SU-DHL-6 (cell line): ENCODE measurements at regions not wholly inside any gene's neighbourhood (a gene's known extent, or its start where the extent isn't known, plus 50 kb on each side); places are given as distances from the start of the nearest gene placed in this dataset.

ENCODE experiments used
- H2AFZ ChIP-seq: fragments of 200-600 bp; sonication (generic); 2 replicates; pipeline ENCODE4 v1.6.1; 2014; ENCODE audit warnings: low read depth, mild to moderate bottlenecking, moderate library complexity, mixed read lengths, antibody characterized with exemption, low read length; ENCODE audit not compliant: severe bottlenecking
- H3F3A ChIP-seq: fragments of 200-600 bp; shearing (Covaris generic); 2 replicates; pipeline ENCODE4 v1.6.0; 2016; ENCODE audit warnings: antibody characterized with exemption, mild to moderate bottlenecking; ENCODE audit not compliant: insufficient read depth
- H3K27ac ChIP-seq: fragments of 200-600 bp; sonication (generic); 2 replicates; pipeline ENCODE4 v1.5.1; 2016; ENCODE audit warnings: low read depth, mild to moderate bottlenecking, low read length, moderate library complexity, mixed read lengths
- H3K27me3 ChIP-seq: fragments of 200-600 bp; sonication (generic), shearing (Covaris generic); 2 replicates; pipeline ENCODE4 v1.6.0; 2014; ENCODE audit warnings: mild to moderate bottlenecking, low read length
- H3K36me3 ChIP-seq: fragments of 200-600 bp; sonication (generic); 2 replicates; pipeline ENCODE4 v1.6.1; 2014; ENCODE audit warnings: mild to moderate bottlenecking, low read length, mixed read lengths
- H3K4me2 ChIP-seq: fragments of 300-600, 200-600 bp; shearing (Covaris generic), sonication (generic); 2 replicates; pipeline ENCODE4 v1.6.0; 2014; ENCODE audit warnings: low read length, low read depth, mild to moderate bottlenecking; ENCODE audit not compliant: poor library complexity, severe bottlenecking
- H3K4me3 ChIP-seq: fragments of 200-600 bp; sonication (generic); 2 replicates; pipeline ENCODE4 v1.5.1; 2014; ENCODE audit warnings: antibody characterized with exemption, low read length, mild to moderate bottlenecking, mixed read lengths; ENCODE audit not compliant: insufficient read depth, poor library complexity, severe bottlenecking
- H3K79me2 ChIP-seq: fragments of 200-600 bp; sonication (generic); 2 replicates; pipeline ENCODE4 v1.6.1; 2014; ENCODE audit warnings: mild to moderate bottlenecking, low read length, moderate library complexity; ENCODE audit not compliant: insufficient read depth
- H3K9ac ChIP-seq: fragments of 200-600 bp; sonication (generic); 2 replicates; pipeline ENCODE4 v1.7.0; 2014; ENCODE audit warnings: mild to moderate bottlenecking, low read length
- H3K9me2 ChIP-seq: fragments of 200-600 bp; sonication (generic); replicated peaks from 2 replicates; pipeline ENCODE4 v1.6.1; 2014; ENCODE audit warnings: low read length; ENCODE audit not compliant: insufficient read depth
- H3K9me3 ChIP-seq: fragments of 200-600 bp; sonication (generic); 2 replicates; pipeline ENCODE4 v1.6.1; 2014; ENCODE audit warnings: low read length, mixed read lengths; ENCODE audit not compliant: insufficient read depth
- H4K20me1 ChIP-seq: fragments of 200-600 bp; sonication (generic); 2 replicates; pipeline ENCODE4 v1.6.1; 2014; ENCODE audit warnings: low read depth, mild to moderate bottlenecking, antibody characterized with exemption, low read length, moderate library complexity, mixed read lengths
- EZH2phosphoT487 ChIP-seq: fragments of 200-600 bp; sonication (generic), shearing (Covaris generic); conservative IDR thresholded peaks from 2 replicates; pipeline ENCODE4 v1.6.1; 2018; ENCODE audit warnings: mild to moderate bottlenecking, antibody characterized with exemption, low read length, moderate library complexity, mixed read lengths
- TF ChIP-seq, protein P1 (sequence below): fragments of 200-600 bp; sonication (generic); IDR thresholded peaks from one replicate; pipeline ENCODE4 v1.5.1; 2017; ENCODE audit warnings: antibody characterized with exemption, mild to moderate bottlenecking, low read length, moderate library complexity; ENCODE audit not compliant: insufficient read depth, poor library complexity, severe bottlenecking

DNA sequence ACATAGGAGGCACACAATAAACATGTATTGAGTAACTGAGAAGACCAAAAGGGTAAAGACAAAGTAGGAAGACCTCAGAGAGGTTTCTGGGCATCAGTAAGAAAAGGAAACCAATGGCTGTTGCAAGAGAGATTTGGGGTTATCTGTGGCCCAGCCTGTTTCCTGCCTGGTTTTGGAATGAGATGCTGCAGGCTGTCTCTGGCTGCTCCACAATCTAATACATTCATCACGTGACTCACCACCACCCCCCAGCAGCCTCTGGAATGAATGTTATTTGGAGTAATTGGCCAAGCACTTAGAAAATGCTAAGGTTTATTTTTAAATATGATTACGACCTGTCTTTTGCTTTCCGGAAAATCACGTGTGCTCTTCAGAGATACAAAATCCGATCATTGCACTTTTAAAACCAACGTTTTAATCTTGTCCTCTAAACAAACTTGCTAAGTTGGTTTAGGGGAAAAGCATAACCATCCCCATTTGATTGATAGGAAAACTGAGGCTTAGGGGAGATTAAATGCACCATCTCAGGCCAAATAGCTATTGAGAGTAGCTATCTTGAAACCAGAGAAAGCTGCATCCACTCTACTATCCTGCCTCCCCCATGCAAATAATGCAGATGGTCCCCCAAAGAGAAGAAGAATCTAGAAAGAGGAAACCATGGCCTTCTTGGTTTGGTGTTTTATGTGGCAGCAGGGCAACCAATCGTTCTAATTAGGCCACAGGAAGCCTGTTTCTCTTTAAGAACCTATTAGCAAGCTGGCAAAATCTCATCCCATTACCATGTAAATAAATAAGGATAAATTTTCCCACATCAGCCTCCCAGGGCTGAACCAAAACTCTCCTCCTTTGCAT, 151.8 kb upstream of the ADRA1B start:
- H2AFZ ChIP-seq, result no peak overlapping the region
- H3K9me2 ChIP-seq, result no peaks in the 10 kb centered on the region
- H3K9me3 ChIP-seq, result no peaks in the 10 kb centered on the region
- no peak overlapping the region for H3K9ac ChIP-seq
- no peak for TF ChIP-seq EZH2phosphoT487
- TF ChIP-seq, protein P1, sequence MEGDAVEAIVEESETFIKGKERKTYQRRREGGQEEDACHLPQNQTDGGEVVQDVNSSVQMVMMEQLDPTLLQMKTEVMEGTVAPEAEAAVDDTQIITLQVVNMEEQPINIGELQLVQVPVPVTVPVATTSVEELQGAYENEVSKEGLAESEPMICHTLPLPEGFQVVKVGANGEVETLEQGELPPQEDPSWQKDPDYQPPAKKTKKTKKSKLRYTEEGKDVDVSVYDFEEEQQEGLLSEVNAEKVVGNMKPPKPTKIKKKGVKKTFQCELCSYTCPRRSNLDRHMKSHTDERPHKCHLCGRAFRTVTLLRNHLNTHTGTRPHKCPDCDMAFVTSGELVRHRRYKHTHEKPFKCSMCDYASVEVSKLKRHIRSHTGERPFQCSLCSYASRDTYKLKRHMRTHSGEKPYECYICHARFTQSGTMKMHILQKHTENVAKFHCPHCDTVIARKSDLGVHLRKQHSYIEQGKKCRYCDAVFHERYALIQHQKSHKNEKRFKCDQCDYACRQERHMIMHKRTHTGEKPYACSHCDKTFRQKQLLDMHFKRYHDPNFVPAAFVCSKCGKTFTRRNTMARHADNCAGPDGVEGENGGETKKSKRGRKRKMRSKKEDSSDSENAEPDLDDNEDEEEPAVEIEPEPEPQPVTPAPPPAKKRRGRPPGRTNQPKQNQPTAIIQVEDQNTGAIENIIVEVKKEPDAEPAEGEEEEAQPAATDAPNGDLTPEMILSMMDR, result no peak
- no peak overlapping the region for H3K4me2 ChIP-seq
- H3K4me3 ChIP-seq, result no peak overlapping the region
- H4K20me1 ChIP-seq, result no peaks in the 10 kb centered on the region
- no peaks in the 10 kb centered on the region for H3F3A ChIP-seq
- H3K27ac ChIP-seq, result no peak overlapping the region
- H3K79me2 ChIP-seq, result no peaks in the 10 kb centered on the region
- no peaks in the 10 kb centered on the region for H3K27me3 ChIP-seq
- H3K36me3 ChIP-seq, result no peaks in the 10 kb centered on the region

DNA sequence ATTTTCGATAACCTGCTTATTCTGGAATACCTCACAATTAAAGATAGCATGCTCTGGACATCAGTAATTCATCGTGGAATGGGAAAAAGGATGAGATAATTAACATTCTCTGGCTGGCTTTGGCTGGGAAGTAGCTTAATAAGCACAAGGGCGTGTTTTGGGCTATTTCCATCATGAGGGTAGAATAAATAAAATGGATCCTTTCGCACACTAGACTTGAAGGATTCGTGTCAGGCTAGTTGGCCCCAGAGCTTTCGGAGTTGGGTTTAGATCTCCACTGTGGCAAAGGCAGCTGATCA, 151.2 kb upstream of the ADRA1B start:
- H3K9me2 ChIP-seq, result no peaks in the 10 kb centered on the region
- H3F3A ChIP-seq, result no peaks in the 10 kb centered on the region
- TF ChIP-seq, protein P1, result no peak
- no peak for TF ChIP-seq EZH2phosphoT487
- no peak overlapping the region for H3K4me3 ChIP-seq
- no peaks in the 10 kb centered on the region for H3K79me2 ChIP-seq
- no peak overlapping the region for H3K27ac ChIP-seq
- H3K9me3 ChIP-seq, result no peaks in the 10 kb centered on the region
- H4K20me1 ChIP-seq, result no peaks in the 10 kb centered on the region
- no peaks in the 10 kb centered on the region for H3K27me3 ChIP-seq
- H3K4me2 ChIP-seq, result no peak overlapping the region
- H2AFZ ChIP-seq, result no peak overlapping the region
- no peak overlapping the region for H3K9ac ChIP-seq
- no peaks in the 10 kb centered on the region for H3K36me3 ChIP-seq

DNA sequence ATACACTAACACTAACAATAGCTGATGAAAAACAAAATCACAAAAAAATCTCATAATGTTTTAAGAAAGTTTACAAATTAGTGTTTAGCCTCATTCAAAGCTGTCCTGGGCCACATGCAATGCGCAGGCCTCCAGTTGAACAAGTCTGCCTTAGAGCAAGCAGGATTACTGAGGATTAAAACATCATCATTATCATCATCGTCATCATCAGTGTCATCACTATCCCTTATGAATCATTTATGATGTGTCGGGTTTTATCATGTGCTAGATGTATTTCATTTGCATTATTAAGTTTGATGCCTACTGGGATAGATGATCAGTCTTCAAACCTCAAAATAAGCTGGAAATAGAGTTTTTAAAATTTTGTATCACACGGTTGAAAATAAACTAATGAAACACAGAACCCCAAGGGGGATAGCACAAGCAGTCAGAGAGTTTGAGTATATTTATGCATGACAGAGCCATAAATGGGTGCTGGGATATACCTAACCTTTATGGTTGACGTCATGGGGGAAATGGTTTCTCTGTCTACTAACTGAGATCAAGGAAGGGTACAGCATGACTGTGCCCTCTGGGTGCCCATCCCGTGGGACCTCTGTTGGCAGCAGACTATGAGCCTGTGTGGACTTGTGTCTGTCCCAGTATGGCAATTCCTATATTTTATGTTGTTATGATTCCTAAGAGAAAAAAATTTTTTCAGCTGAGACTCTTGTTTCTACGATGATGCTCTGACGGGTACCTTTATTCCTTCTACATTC, 150.3 kb upstream of the ADRA1B start:
- Histone ChIP-seq H3K4me2 (no peak overlapping the region), H3K27ac (no peak overlapping the region), H2AFZ (no peak overlapping the region), H3K9ac (no peak overlapping the region), H3K79me2 (no peaks in the 10 kb centered on the region), H3K4me3 (no peak overlapping the region), H4K20me1 (no peaks in the 10 kb centered on the region), H3K36me3 (no peaks in the 10 kb centered on the region), H3K9me3 (no peaks in the 10 kb centered on the region), H3K9me2 (no peaks in the 10 kb centered on the region), H3F3A (no peaks in the 10 kb centered on the region), H3K27me3 (no peaks in the 10 kb centered on the region)
- TF ChIP-seq, protein P1, result no peak
- no peak for TF ChIP-seq EZH2phosphoT487
